H7 (cell line): ENCODE measurements at regions not wholly inside any gene's neighbourhood (a gene's known extent, or its start where the extent isn't known, plus 50 kb on each side); places are given as distances from the start of the nearest gene placed in this dataset.

ENCODE experiments used
- DNase-seq: peaks from one replicate; pipeline ENCODE4 v3.0.0; 2012
- H3K27me3 ChIP-seq: 2 replicates; pipeline ENCODE4 v1.6.0; 2011; ENCODE audit warnings: mild to moderate bottlenecking, low read length; ENCODE audit not compliant: control insufficient read depth, insufficient read depth
- H3K36me3 ChIP-seq: replicated peaks from 2 replicates; pipeline ENCODE4 v1.5.1; 2011; ENCODE audit warnings: low read length; ENCODE audit not compliant: control insufficient read depth, insufficient read depth
- H3K4me3 ChIP-seq: 2 replicates; pipeline ENCODE4 v1.5.1; 2011; ENCODE audit warnings: low read depth, mild to moderate bottlenecking, control low read depth, low read length, moderate library complexity; ENCODE audit not compliant: insufficient read depth

- Histone ChIP-seq H3K36me3 (no peaks in the 10 kb centered on the region), H3K27me3 (no peaks in the 10 kb centered on the region), H3K4me3 (no peak overlapping the region)
- DNase-seq, result no peak
These were observed 64.0 kb upstream of the SLC24A4 start for GRCh38 chr14:92258934-92259333.

GRCh38 chr14:92259613-92260357 is 63.2 kb upstream of the SLC24A4 start:
- no peaks in the 10 kb centered on the region for H3K36me3 ChIP-seq
- DNase-seq, result no peak
- H3K4me3 ChIP-seq, result no peak overlapping the region
- H3K27me3 ChIP-seq, result no peaks in the 10 kb centered on the region

GRCh38 chr14:92263681-92264080 is 59.3 kb upstream of the SLC24A4 start:
- DNase-seq, result no peak
- no peaks in the 10 kb centered on the region for H3K27me3 ChIP-seq
- H3K36me3 ChIP-seq, result no peaks in the 10 kb centered on the region

GRCh38 chr14:92264195-92264594 is 58.8 kb upstream of the SLC24A4 start:
- no peaks in the 10 kb centered on the region for H3K36me3 ChIP-seq
- no peak overlapping the region for H3K4me3 ChIP-seq
- H3K27me3 ChIP-seq, result no peaks in the 10 kb centered on the region
- DNase-seq, result no peak

More at GRCh38 chr14:92263681-92264080, 59.3 kb upstream of the SLC24A4 start:
- H3K4me3 ChIP-seq, result no peak overlapping the region

GRCh38 chr14:92266216-92266615 is 56.7 kb upstream of the SLC24A4 start:
- no peaks in the 10 kb centered on the region for H3K27me3 ChIP-seq
- DNase-seq, result no peak
- no peaks in the 10 kb centered on the region for H3K36me3 ChIP-seq
- no peak overlapping the region for H3K4me3 ChIP-seq
